Natural killer cell treated with Interleukin-12 subunit alpha and Interleukin-12 subunit beta and Interleukin-15 and Interleukin-18, amount 100 ng/mL, for 72 hours (primary cell): ENCODE measurements at regions not wholly inside any gene's neighbourhood (a gene's known extent, or its start where the extent isn't known, plus 50 kb on each side); places are given as distances from the start of the nearest gene placed in this dataset.

Source experiments
- ATAC-seq, 2 donors: fragments of 150-1000 bp; cut with Tn5 transposase in 1 of 2; sonication (Bioruptor Pico), chemical (Tn5 transposase) in 1 of 2; 2 replicates each; pipeline ENCODE4 v1.10.0; 2021
- DNase-seq: peaks from one replicate; pipeline ENCODE4 v3.0.0; 2022; ENCODE audit warnings: low spot score
- H3K27ac Mint-ChIP-seq, 2 donors: 1 replicate in 1 of 2; 2 replicates in 1 of 2; pipeline ENCODE4 v1.8.0; 2022; ENCODE audit warnings: mixed read lengths in 2 of 2, mild to moderate bottlenecking in 1 of 2, moderate library complexity in 1 of 2
- H3K27me3 Mint-ChIP-seq, 2 donors: 1 replicate in 1 of 2; 2 replicates in 1 of 2; pipeline ENCODE4 v1.8.0; 2022; ENCODE audit warnings: mixed read lengths in 2 of 2
- H3K36me3 Mint-ChIP-seq: one replicate; pipeline ENCODE4 v1.8.0; 2022; ENCODE audit warnings: mixed read lengths
- H3K4me1 Mint-ChIP-seq, 2 donors: 1 replicate in 1 of 2; 2 replicates in 1 of 2; pipeline ENCODE4 v1.8.0; 2022; ENCODE audit warnings: low read depth in 2 of 2, mixed read lengths in 2 of 2, mild to moderate bottlenecking in 1 of 2
- H3K4me3 Mint-ChIP-seq: one replicate; pipeline ENCODE4 v1.8.0; 2022; ENCODE audit warnings: mixed read lengths
- H3K9me3 Mint-ChIP-seq: 2 replicates; pipeline ENCODE4 v1.8.0; 2022; ENCODE audit warnings: mixed read lengths

GRCh38 chr1:195345149-195345548 is 1263.1 kb downstream of the KCNT2 start:
- Mint-ChIP-seq H3K4me1 (no peaks in the 10 kb centered on the region), H3K27ac (no peak overlapping the region), H3K9me3 (peaks cover 21% of the 10 kb centered on the region), H3K4me3 (no peak overlapping the region), H3K27me3 (no peaks in the 10 kb centered on the region), H3K36me3 (no peaks in the 10 kb centered on the region)
- DNase-seq (no peak), ATAC-seq (no peak)

- Mint-ChIP-seq H3K4me1 (no peaks in the 10 kb centered on the region), H3K27ac (no peak overlapping the region), H3K4me3 (no peak overlapping the region), H3K27me3 (no peaks in the 10 kb centered on the region), H3K9me3 (peaks cover 16% of the 10 kb centered on the region), H3K36me3 (no peaks in the 10 kb centered on the region)
- ATAC-seq (no peak), DNase-seq (no peak)
Measured at GRCh38 chr1:195337646-195338045, 1270.6 kb downstream of the KCNT2 start.

- Mint-ChIP-seq H3K4me3 (no peak overlapping the region), H3K4me1 (no peaks in the 10 kb centered on the region), H3K27me3 (no peaks in the 10 kb centered on the region), H3K27ac (no peak overlapping the region), H3K36me3 (no peaks in the 10 kb centered on the region), H3K9me3 (peaks cover 12% of the 10 kb centered on the region)
- ATAC-seq: no peak
- DNase-seq: no peak
Measured at GRCh38 chr1:195336812-195337211, 1271.4 kb downstream of the KCNT2 start.

- DNase-seq (no peak), ATAC-seq (no peak)
- no peaks in the 10 kb centered on the region for H3K27me3 Mint-ChIP-seq
- no peak overlapping the region for H3K4me3 Mint-ChIP-seq
- H3K9me3 Mint-ChIP-seq: peaks cover 16% of the 10 kb centered on the region
- H3K27ac Mint-ChIP-seq: no peak overlapping the region
- H3K36me3 Mint-ChIP-seq: no peaks in the 10 kb centered on the region
- no peaks in the 10 kb centered on the region for H3K4me1 Mint-ChIP-seq
Measured at GRCh38 chr1:195335541-195335940, 1272.7 kb downstream of the KCNT2 start.

GRCh38 chr1:195332102-195332501 is 1276.1 kb downstream of the KCNT2 start:
- no peaks in the 10 kb centered on the region for H3K36me3 Mint-ChIP-seq
- ATAC-seq (no peak), DNase-seq (no peak)
- peaks cover 16% of the 10 kb centered on the region for H3K9me3 Mint-ChIP-seq
- no peaks in the 10 kb centered on the region for H3K27me3 Mint-ChIP-seq
- no peaks in the 10 kb centered on the region for H3K4me1 Mint-ChIP-seq
- no peak overlapping the region for H3K27ac Mint-ChIP-seq
- no peak overlapping the region for H3K4me3 Mint-ChIP-seq

- no peaks in the 10 kb centered on the region for H3K27me3 Mint-ChIP-seq
- ATAC-seq: no peak
- H3K4me3 Mint-ChIP-seq: no peak overlapping the region
- no peak for DNase-seq
- H3K27ac Mint-ChIP-seq: no peak overlapping the region
- peaks cover 12% of the 10 kb centered on the region for H3K36me3 Mint-ChIP-seq
- H3K9me3 Mint-ChIP-seq: peaks cover 21% of the 10 kb centered on the region
- H3K4me1 Mint-ChIP-seq: no peaks in the 10 kb centered on the region
Measured at GRCh38 chr1:195328681-195329080, 1279.6 kb downstream of the KCNT2 start.

GRCh38 chr1:195328102-195328501 is 1280.1 kb downstream of the KCNT2 start:
- ATAC-seq: no peak
- no peak overlapping the region for H3K27ac Mint-ChIP-seq
- peaks cover 23% of the 10 kb centered on the region for H3K9me3 Mint-ChIP-seq
- H3K4me1 Mint-ChIP-seq: no peaks in the 10 kb centered on the region
- H3K27me3 Mint-ChIP-seq: no peaks in the 10 kb centered on the region
- H3K36me3 Mint-ChIP-seq: peaks cover 15% of the 10 kb centered on the region
- no peak overlapping the region for H3K4me3 Mint-ChIP-seq
- no peak for DNase-seq

GRCh38 chr1:195327361-195327760 is 1280.9 kb downstream of the KCNT2 start:
- no peak for DNase-seq
- H3K4me3 Mint-ChIP-seq: no peak overlapping the region
- H3K27me3 Mint-ChIP-seq: no peaks in the 10 kb centered on the region
- no peak overlapping the region for H3K27ac Mint-ChIP-seq
- ATAC-seq: no peak
- no peaks in the 10 kb centered on the region for H3K4me1 Mint-ChIP-seq
- H3K36me3 Mint-ChIP-seq: peaks cover 15% of the 10 kb centered on the region
- peaks cover 28% of the 10 kb centered on the region for H3K9me3 Mint-ChIP-seq

- peaks cover 25% of the 10 kb centered on the region for H3K9me3 Mint-ChIP-seq
- no peaks in the 10 kb centered on the region for H3K27me3 Mint-ChIP-seq
- H3K4me3 Mint-ChIP-seq: no peak overlapping the region
- H3K4me1 Mint-ChIP-seq: no peaks in the 10 kb centered on the region
- DNase-seq (no peak), ATAC-seq (no peak)
- H3K27ac Mint-ChIP-seq: no peak overlapping the region
- peaks cover 15% of the 10 kb centered on the region for H3K36me3 Mint-ChIP-seq
Measured at GRCh38 chr1:195326325-195326724, 1281.9 kb downstream of the KCNT2 start.

GRCh38 chr1:195325181-195325580 is 1283.1 kb downstream of the KCNT2 start:
- H3K4me1 Mint-ChIP-seq: no peaks in the 10 kb centered on the region
- ATAC-seq (no peak), DNase-seq (no peak)
- no peak overlapping the region for H3K27ac Mint-ChIP-seq
- no peak overlapping the region for H3K4me3 Mint-ChIP-seq
- peaks cover 26% of the 10 kb centered on the region for H3K9me3 Mint-ChIP-seq
- H3K36me3 Mint-ChIP-seq: peaks cover 15% of the 10 kb centered on the region
- H3K27me3 Mint-ChIP-seq: no peaks in the 10 kb centered on the region

GRCh38 chr1:195306281-195306680 is 1302.0 kb downstream of the KCNT2 start:
- Mint-ChIP-seq H3K9me3 (peaks cover 6% of the 10 kb centered on the region), H3K4me3 (no peak overlapping the region), H3K27me3 (no peaks in the 10 kb centered on the region), H3K27ac (no peak overlapping the region), H3K4me1 (no peaks in the 10 kb centered on the region), H3K36me3 (no peaks in the 10 kb centered on the region)
- ATAC-seq: no peak
- DNase-seq: no peak

GRCh38 chr1:195294911-195295310 is 1313.3 kb downstream of the KCNT2 start:
- H3K9me3 Mint-ChIP-seq: peaks cover 8% of the 10 kb centered on the region
- DNase-seq: no peak
- no peak overlapping the region for H3K4me3 Mint-ChIP-seq
- no peak overlapping the region for H3K27ac Mint-ChIP-seq
- no peak for ATAC-seq
- no peaks in the 10 kb centered on the region for H3K4me1 Mint-ChIP-seq
- H3K27me3 Mint-ChIP-seq: no peaks in the 10 kb centered on the region
- H3K36me3 Mint-ChIP-seq: no peaks in the 10 kb centered on the region

GRCh38 chr1:195278644-195279043 is 1329.6 kb downstream of the KCNT2 start:
- Mint-ChIP-seq H3K4me3 (no peak overlapping the region), H3K4me1 (no peaks in the 10 kb centered on the region), H3K36me3 (no peaks in the 10 kb centered on the region), H3K27me3 (no peaks in the 10 kb centered on the region), H3K27ac (no peak overlapping the region), H3K9me3 (peaks cover 2% of the 10 kb centered on the region)
- DNase-seq: no peak
- no peak for ATAC-seq

- ATAC-seq: no peak
- H3K4me1 Mint-ChIP-seq: no peaks in the 10 kb centered on the region
- no peak overlapping the region for H3K27ac Mint-ChIP-seq
- no peaks in the 10 kb centered on the region for H3K36me3 Mint-ChIP-seq
- H3K4me3 Mint-ChIP-seq: no peak overlapping the region
- peaks cover 6% of the 10 kb centered on the region for H3K9me3 Mint-ChIP-seq
- H3K27me3 Mint-ChIP-seq: no peaks in the 10 kb centered on the region
- DNase-seq: no peak
Measured at GRCh38 chr1:195275710-195276109, 1332.5 kb downstream of the KCNT2 start.

GRCh38 chr1:195251900-195252299 is 1356.3 kb downstream of the KCNT2 start:
- Mint-ChIP-seq H3K9me3 (peaks cover 6% of the 10 kb centered on the region), H3K36me3 (no peaks in the 10 kb centered on the region), H3K4me1 (no peaks in the 10 kb centered on the region), H3K4me3 (no peak overlapping the region), H3K27me3 (no peaks in the 10 kb centered on the region), H3K27ac (no peak overlapping the region)
- DNase-seq (no peak), ATAC-seq (no peak)
